CD4-positive, CD25-positive, alpha-beta regulatory T cell (primary cell): ENCODE measurements at regions not wholly inside any gene's neighbourhood (a gene's known extent, or its start where the extent isn't known, plus 50 kb on each side); places are given as distances from the start of the nearest gene placed in this dataset.

Experiments
- ATAC-seq, 2 donors: fragments of 150-1000 bp; cut with Tn5 transposase; one replicate each; pipeline ENCODE4 v1.10.0; 2021; ENCODE audit warnings: low read depth in 2 of 2, moderate number of reproducible peaks in 2 of 2, moderate library complexity in 1 of 2
- DNase-seq, 3 donors: peaks; one replicate each; pipeline versions ENCODE4 v3.0.0 to v3.0.0-alpha.2; 2012 to 2022; ENCODE audit warnings: mixed read lengths in 1 of 3
- H3K27ac ChIP-seq: one replicate; pipeline ENCODE4 v1.7.0; 2013; ENCODE audit warnings: mild to moderate bottlenecking, low read length; ENCODE audit not compliant: insufficient read depth, poor library complexity, severe bottlenecking
- H3K27me3 ChIP-seq: one replicate; pipeline ENCODE4 v1.7.0; 2013; ENCODE audit warnings: low read length; ENCODE audit not compliant: control insufficient read depth, insufficient read depth
- H3K36me3 ChIP-seq: one replicate; pipeline ENCODE4 v1.7.0; 2013; ENCODE audit warnings: mild to moderate bottlenecking, low read length, moderate library complexity; ENCODE audit not compliant: control insufficient read depth, insufficient read depth
- H3K4me1 ChIP-seq: 2 replicates; pipeline ENCODE4 v1.7.0; 2013; ENCODE audit warnings: mild to moderate bottlenecking, low read length; ENCODE audit not compliant: insufficient read depth, control insufficient read depth, poor library complexity, severe bottlenecking
- H3K4me3 ChIP-seq: one replicate; pipeline ENCODE4 v1.7.0; 2013; ENCODE audit warnings: low read depth, mild to moderate bottlenecking, low read length, moderate library complexity
- H3K9me3 ChIP-seq, 2 experiments: 1 replicate in 1 of 2; 2 replicates in 1 of 2; pipeline ENCODE4 v1.7.0; 2013; ENCODE audit warnings: low read length in 2 of 2, mild to moderate bottlenecking in 1 of 2, moderate library complexity in 1 of 2; ENCODE audit not compliant: control insufficient read depth in 2 of 2
- H3K27ac Mint-ChIP-seq, 3 donors: one replicate each; pipeline ENCODE4 v1.8.0; 2020 to 2022; ENCODE audit warnings: mild to moderate bottlenecking in 3 of 3, mixed read lengths in 3 of 3, moderate library complexity in 2 of 3
- H3K27me3 Mint-ChIP-seq: one replicate; pipeline ENCODE4 v1.8.0; 2022; ENCODE audit warnings: mild to moderate bottlenecking, mixed read lengths
- H3K36me3 Mint-ChIP-seq: one replicate; pipeline ENCODE4 v1.8.0; 2020; ENCODE audit warnings: mixed read lengths
- H3K4me1 Mint-ChIP-seq, 4 donors: one replicate each; pipeline ENCODE4 v1.8.0; 2020 to 2022; ENCODE audit warnings: mixed read lengths in 4 of 4, mild to moderate bottlenecking in 1 of 4
- H3K4me3 Mint-ChIP-seq, 4 donors: one replicate each; pipeline ENCODE4 v1.8.0; 2020 to 2022; ENCODE audit warnings: mild to moderate bottlenecking in 4 of 4, mixed read lengths in 4 of 4, moderate library complexity in 3 of 4
- H3K9me3 Mint-ChIP-seq, 7 donors: one replicate each; pipeline ENCODE4 v1.8.0; 2020 to 2022; ENCODE audit warnings: mixed read lengths in 7 of 7, mild to moderate bottlenecking in 3 of 7, moderate library complexity in 2 of 7

- no peaks in the 10 kb centered on the region for H3K4me1 ChIP-seq
- peaks cover 1% of the 10 kb centered on the region for H3K27me3 ChIP-seq
- no peaks in the 10 kb centered on the region for H3K36me3 Mint-ChIP-seq
- no peak overlapping the region for H3K27ac Mint-ChIP-seq
- H3K27me3 Mint-ChIP-seq = peaks cover 9% of the 10 kb centered on the region
- ATAC-seq (no peak), DNase-seq (no peak)
- H3K27ac ChIP-seq = no peak overlapping the region
- no peak overlapping the region for H3K4me3 ChIP-seq
- H3K4me3 Mint-ChIP-seq = no peak overlapping the region
- H3K36me3 ChIP-seq = no peaks in the 10 kb centered on the region
- no peaks in the 10 kb centered on the region for H3K9me3 Mint-ChIP-seq
- H3K9me3 ChIP-seq = no peaks in the 10 kb centered on the region
- no peaks in the 10 kb centered on the region for H3K4me1 Mint-ChIP-seq
Measured at GRCh38 chr12:107144441-107144840, 51.1 kb upstream of the CRY1 start.

- no peak for DNase-seq
- H3K9me3 ChIP-seq = no peaks in the 10 kb centered on the region
- no peak overlapping the region for H3K27ac ChIP-seq
- H3K4me1 ChIP-seq = no peaks in the 10 kb centered on the region
- H3K36me3 Mint-ChIP-seq = no peaks in the 10 kb centered on the region
- no peak overlapping the region for H3K27ac Mint-ChIP-seq
- no peak overlapping the region for H3K4me3 Mint-ChIP-seq
- no peak overlapping the region for H3K4me3 ChIP-seq
- peaks cover 9% of the 10 kb centered on the region for H3K27me3 Mint-ChIP-seq
- no peaks in the 10 kb centered on the region for H3K36me3 ChIP-seq
- no peaks in the 10 kb centered on the region for H3K9me3 Mint-ChIP-seq
- H3K4me1 Mint-ChIP-seq = no peaks in the 10 kb centered on the region
- H3K27me3 ChIP-seq = peaks cover 1% of the 10 kb centered on the region
- ATAC-seq = no peak
Measured at GRCh38 chr12:107144990-107145389, 51.6 kb upstream of the CRY1 start.

- Histone ChIP-seq H3K27me3 (peaks cover 1% of the 10 kb centered on the region), H3K4me1 (no peaks in the 10 kb centered on the region), H3K9me3 (no peaks in the 10 kb centered on the region), H3K4me3 (no peak overlapping the region), H3K36me3 (no peaks in the 10 kb centered on the region), H3K27ac (no peak overlapping the region)
- no peak overlapping the region for H3K4me3 Mint-ChIP-seq
- no peak overlapping the region for H3K27ac Mint-ChIP-seq
- H3K4me1 Mint-ChIP-seq = no peaks in the 10 kb centered on the region
- no peaks in the 10 kb centered on the region for H3K9me3 Mint-ChIP-seq
- DNase-seq = no peak
- no peak for ATAC-seq
- peaks cover 9% of the 10 kb centered on the region for H3K27me3 Mint-ChIP-seq
- H3K36me3 Mint-ChIP-seq = no peaks in the 10 kb centered on the region
Measured at GRCh38 chr12:107145397-107145796, 52.0 kb upstream of the CRY1 start.

- Mint-ChIP-seq H3K27me3 (peaks cover 14% of the 10 kb centered on the region), H3K4me3 (no peak overlapping the region), H3K4me1 (no peaks in the 10 kb centered on the region), H3K27ac (no peak overlapping the region), H3K36me3 (no peaks in the 10 kb centered on the region), H3K9me3 (no peaks in the 10 kb centered on the region)
- Histone ChIP-seq H3K27me3 (peaks cover 1% of the 10 kb centered on the region), H3K4me1 (no peaks in the 10 kb centered on the region), H3K4me3 (no peak overlapping the region), H3K9me3 (no peaks in the 10 kb centered on the region), H3K27ac (no peak overlapping the region), H3K36me3 (no peaks in the 10 kb centered on the region)
- ATAC-seq = no peak
- no peak for DNase-seq
Measured at GRCh38 chr12:107148107-107148506, 54.8 kb upstream of the CRY1 start.

- Histone ChIP-seq H3K27me3 (peaks cover 2% of the 10 kb centered on the region), H3K27ac (no peak overlapping the region), H3K4me1 (no peaks in the 10 kb centered on the region), H3K36me3 (no peaks in the 10 kb centered on the region), H3K9me3 (no peaks in the 10 kb centered on the region), H3K4me3 (no peak overlapping the region)
- Mint-ChIP-seq H3K4me1 (no peaks in the 10 kb centered on the region), H3K9me3 (peaks cover 0 to 3% (median 0%) of the 10 kb centered on the region in 7 donors), H3K4me3 (no peak overlapping the region), H3K27ac (no peak overlapping the region), H3K36me3 (peaks cover 5% of the 10 kb centered on the region), H3K27me3 (peaks cover 28% of the 10 kb centered on the region)
- ATAC-seq = no peak
- no peak for DNase-seq
Measured at GRCh38 chr12:107152315-107152714, 59.0 kb upstream of the CRY1 start.

GRCh38 chr12:107159384-107159900, 66.1 kb upstream of the CRY1 start:
- Mint-ChIP-seq H3K27ac (no peak overlapping the region), H3K4me3 (no peak overlapping the region), H3K9me3 (peaks cover 0 to 3% (median 0%) of the 10 kb centered on the region in 7 donors), H3K4me1 (no peaks in the 10 kb centered on the region), H3K27me3 (peaks cover 50% of the 10 kb centered on the region), H3K36me3 (peaks cover 5% of the 10 kb centered on the region)
- no peak overlapping the region for H3K4me3 ChIP-seq
- no peak overlapping the region for H3K27ac ChIP-seq
- no peak for ATAC-seq
- H3K9me3 ChIP-seq = no peaks in the 10 kb centered on the region
- no peak for DNase-seq
- peaks cover 14% of the 10 kb centered on the region for H3K27me3 ChIP-seq
- no peaks in the 10 kb centered on the region for H3K36me3 ChIP-seq
- no peaks in the 10 kb centered on the region for H3K4me1 ChIP-seq

GRCh38 chr12:107163413-107163812, 70.1 kb upstream of the CRY1 start:
- Mint-ChIP-seq H3K27ac (no peak overlapping the region), H3K4me1 (no peaks in the 10 kb centered on the region), H3K27me3 (peaks cover 29% of the 10 kb centered on the region), H3K4me3 (no peak overlapping the region), H3K9me3 (peaks cover 0 to 3% (median 0%) of the 10 kb centered on the region in 7 donors), H3K36me3 (no peaks in the 10 kb centered on the region)
- ATAC-seq = no peak
- no peak overlapping the region for H3K4me3 ChIP-seq
- no peaks in the 10 kb centered on the region for H3K4me1 ChIP-seq
- no peak for DNase-seq
- H3K27ac ChIP-seq = no peak overlapping the region
- H3K27me3 ChIP-seq = peaks cover 9% of the 10 kb centered on the region
- H3K36me3 ChIP-seq = no peaks in the 10 kb centered on the region
- H3K9me3 ChIP-seq = no peaks in the 10 kb centered on the region

- no peaks in the 10 kb centered on the region for H3K36me3 ChIP-seq
- no peak overlapping the region for H3K4me3 ChIP-seq
- Mint-ChIP-seq H3K27me3 (peaks cover 30% of the 10 kb centered on the region), H3K4me3 (no peak overlapping the region), H3K36me3 (no peaks in the 10 kb centered on the region), H3K4me1 (no peaks in the 10 kb centered on the region), H3K27ac (no peak overlapping the region), H3K9me3 (peaks cover 0 to 3% (median 0%) of the 10 kb centered on the region in 7 donors)
- H3K27me3 ChIP-seq = peaks cover 9% of the 10 kb centered on the region
- H3K9me3 ChIP-seq = no peaks in the 10 kb centered on the region
- DNase-seq (no peak), ATAC-seq (no peak)
- H3K27ac ChIP-seq = no peak overlapping the region
- H3K4me1 ChIP-seq = no peaks in the 10 kb centered on the region
Measured at GRCh38 chr12:107164392-107164791, 71.0 kb upstream of the CRY1 start.
